SU-DHL-6 (cell line): ENCODE measurements at regions not wholly inside any gene's neighbourhood (a gene's known extent, or its start where the extent isn't known, plus 50 kb on each side); places are given as distances from the start of the nearest gene placed in this dataset.

ENCODE experiments used
- CTCF ChIP-seq: fragments of 200-600 bp; sonication (generic); IDR thresholded peaks from one replicate; pipeline ENCODE4 v1.5.1; 2017; ENCODE audit warnings: antibody characterized with exemption, mild to moderate bottlenecking, low read length, moderate library complexity; ENCODE audit not compliant: insufficient read depth, poor library complexity, severe bottlenecking
- EZH2phosphoT487 ChIP-seq: fragments of 200-600 bp; sonication (generic), shearing (Covaris generic); conservative IDR thresholded peaks from 2 replicates; pipeline ENCODE4 v1.6.1; 2018; ENCODE audit warnings: mild to moderate bottlenecking, antibody characterized with exemption, low read length, moderate library complexity, mixed read lengths

GRCh38 chr9:108053555-108054061, 564.0 kb upstream of the KLF4 start:
- TF ChIP-seq CTCF (no peak), EZH2phosphoT487 (no peak)
